ENCODE measurements at regions not wholly inside any gene's neighbourhood (a gene's known extent, or its start where the extent isn't known, plus 50 kb on each side); places are given as distances from the start of the nearest gene placed in this dataset.
A peak's percentile ranks its signal among the peaks of the same experiment; 100 is the strongest.

DNA sequence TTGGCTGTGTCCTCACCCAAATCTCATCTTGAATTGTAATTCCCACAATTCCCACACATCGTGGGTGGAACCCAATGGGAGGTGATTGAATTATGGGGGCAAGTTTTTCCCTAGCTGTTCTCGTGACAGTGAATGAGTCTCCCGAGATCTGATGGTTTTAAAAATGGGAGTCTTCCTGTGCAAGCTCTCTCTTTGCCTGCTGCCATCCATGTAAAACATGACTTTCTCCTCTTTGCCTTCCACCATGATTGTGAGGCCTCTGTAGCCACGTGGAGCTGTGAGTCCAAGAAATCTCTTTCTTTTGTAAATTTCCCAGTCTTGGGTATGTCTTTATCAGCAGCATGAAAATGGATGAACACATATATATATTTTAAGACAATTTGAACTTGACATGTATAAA lies 285.4 kb downstream of the BAMBI start:
- Histone ChIP-seq H2AFZ (ENCODE audit: low read depth, low read length) (no peak overlapping the region), H3K9me1 (ENCODE audit: control insufficient read depth, insufficient read depth, low read length) (no peaks in the 10 kb centered on the region), H3K27ac (ENCODE audit: extremely low read depth, low read depth, low read length) (no peak overlapping the region), H3K27me3 (ENCODE audit: control insufficient read depth in 2 of 2, insufficient read depth in 2 of 2, low read length in 2 of 2) (no peaks in the 10 kb centered on the region), H3K79me2 (ENCODE audit: control insufficient read depth, insufficient read depth, low read length) (no peaks in the 10 kb centered on the region), H3K9ac (ENCODE audit: insufficient read depth in 1 of 2, low read depth in 2 of 2, low read length in 2 of 2) (no peak overlapping the region), H3K4me3 (no peak overlapping the region), H3K4me1 (replicated peaks in 1 of 2; ENCODE audit: control insufficient read depth in 2 of 2, insufficient read depth in 2 of 2, low read length in 2 of 2) (no peaks in the 10 kb centered on the region), H3K36me3 (ENCODE audit: control insufficient read depth, insufficient read depth, low read length) (no peaks in the 10 kb centered on the region), H3K9me3 (replicated peaks; ENCODE audit: control insufficient read depth, insufficient read depth, low read depth, low read length) (no peaks in the 10 kb centered on the region), H4K20me1 (replicated peaks; ENCODE audit: control insufficient read depth, insufficient read depth, low read length) (no peaks in the 10 kb centered on the region), H3K4me2 (ENCODE audit: insufficient read depth, low read length) (no peak overlapping the region)
- ATAC-seq (no peak), DNase-seq (ENCODE audit: extremely low read depth in 1 of 4, low spot score in 3 of 4) (no peak), FAIRE-seq (no peak)
- intact Hi-C loops (cut with micrococcal nuclease) = no loop called here
- in situ Hi-C loops (cut with MboI) = no loop called here
- POLR2A ChIA-PET = no interaction called here
- TF ChIP-seq ZNF431 (CRISPR knock-in tag; IDR thresholded peaks at IDR 0.05) = peak; percentile 96
- TF ChIP-seq CCNT2 (IDR thresholded peaks at IDR 0.05; ENCODE audit: borderline replicate concordance, extremely low read depth, insufficient read length, low read depth, low read length) = no peak
- WGBS (ENCODE audit: insufficient coverage, low coverage, missing lambda C conversion rate) = 22% methylated on average over 4 of the region's 4 CpGs
- CTCF ChIA-PET (ENCODE audit: low intra/inter-chr PET ratio) = no interaction called here
- no TSS peak for BruUV-seq (replicated peaks)

DNA sequence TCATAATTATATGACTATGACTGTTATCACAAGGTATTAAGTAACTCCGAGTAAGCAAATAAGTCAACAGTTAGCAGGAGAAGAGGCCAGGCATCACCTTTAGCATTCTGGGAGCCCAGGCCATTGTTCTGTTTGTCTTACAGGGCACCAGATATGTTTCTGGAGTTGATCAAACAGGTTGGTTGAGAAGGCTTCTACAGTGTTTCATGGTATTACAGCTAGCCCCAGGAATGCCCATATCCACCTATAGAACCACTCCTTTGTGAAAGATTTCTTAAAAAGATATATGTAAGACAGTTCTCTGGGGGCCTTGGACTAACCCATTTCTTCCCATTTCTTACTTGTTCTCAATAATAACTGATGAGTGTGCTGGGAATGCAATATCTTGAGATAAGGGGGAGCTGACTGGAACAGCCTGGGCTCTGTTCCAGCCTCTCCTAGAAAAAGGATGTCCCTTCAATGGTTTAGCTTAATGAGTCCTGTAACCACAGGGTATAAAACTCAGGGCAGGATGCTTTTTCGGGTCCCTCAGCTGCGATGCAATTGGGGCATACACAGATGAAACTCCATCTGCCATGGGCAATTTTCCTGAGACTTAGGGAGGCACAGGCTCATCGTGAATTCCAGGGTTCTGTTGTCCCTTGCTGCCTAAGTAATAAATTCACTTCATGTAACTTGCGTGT lies 286.4 kb downstream of the BAMBI start:
- no peak for DNase-seq (ENCODE audit: extremely low read depth in 1 of 4, low spot score in 3 of 4)
- BruUV-seq (replicated peaks) = no TSS peak
- TF ChIP-seq ZNF224 (CRISPR knock-in tag; IDR thresholded peaks at IDR 0.05) = peak; percentile 96
- TF ChIP-seq ZC3H11A (IDR thresholded peaks at IDR 0.05; ENCODE audit: low read depth, low read length) = no peak
- no peaks in the 10 kb centered on the region for H3K9me3 ChIP-seq (replicated peaks; ENCODE audit: control insufficient read depth, insufficient read depth, low read depth, low read length)
- H3K36me3 ChIP-seq (ENCODE audit: control insufficient read depth, insufficient read depth, low read length) = no peaks in the 10 kb centered on the region
- H3K4me3 ChIP-seq = no peak overlapping the region
- WGBS (ENCODE audit: insufficient coverage, low coverage, missing lambda C conversion rate) = 38% methylated on average over 5 of the region's 5 CpGs
- no peak overlapping the region for H2AFZ ChIP-seq (ENCODE audit: low read depth, low read length)
- in situ Hi-C loops (cut with MboI) = no loop called here
- no peak for ATAC-seq
- H4K20me1 ChIP-seq (replicated peaks; ENCODE audit: control insufficient read depth, insufficient read depth, low read length) = no peaks in the 10 kb centered on the region
- no peaks in the 10 kb centered on the region for H3K27me3 ChIP-seq (ENCODE audit: control insufficient read depth in 2 of 2, insufficient read depth in 2 of 2, low read length in 2 of 2)
- no peaks in the 10 kb centered on the region for H3K4me1 ChIP-seq (replicated peaks in 1 of 2; ENCODE audit: control insufficient read depth in 2 of 2, insufficient read depth in 2 of 2, low read length in 2 of 2)
- intact Hi-C loops (cut with micrococcal nuclease) = no loop called here
- no peaks in the 10 kb centered on the region for H3K9me1 ChIP-seq (ENCODE audit: control insufficient read depth, insufficient read depth, low read length)
- H3K9ac ChIP-seq (ENCODE audit: insufficient read depth in 1 of 2, low read depth in 2 of 2, low read length in 2 of 2) = no peak overlapping the region
- no peak for FAIRE-seq
- H3K27ac ChIP-seq (ENCODE audit: extremely low read depth, low read depth, low read length) = no peak overlapping the region
- POLR2A ChIA-PET = no interaction called here
- no peak overlapping the region for H3K4me2 ChIP-seq (ENCODE audit: insufficient read depth, low read length)
- CTCF ChIA-PET (ENCODE audit: low intra/inter-chr PET ratio) = no interaction called here
- H3K79me2 ChIP-seq (ENCODE audit: control insufficient read depth, insufficient read depth, low read length) = no peaks in the 10 kb centered on the region
